Kidney glomerular epithelial cell (primary cell): ENCODE measurements at regions not wholly inside any gene's neighbourhood (a gene's known extent, or its start where the extent isn't known, plus 50 kb on each side); places are given as distances from the start of the nearest gene placed in this dataset.

Experiments used
- DNase-seq: peaks from one replicate; lab custom pipeline; 2025; lab: John Stamatoyannopoulos, UW

- no peak for DNase-seq
Observed at GRCh38 chr12:45669792-45670191, 59.7 kb upstream of the ARID2 start.

GRCh38 chr12:45670346-45671065, 59.0 kb upstream of the ARID2 start:
- DNase-seq, result no peak

GRCh38 chr12:45671254-45671653, 58.3 kb upstream of the ARID2 start:
- DNase-seq, result no peak

- no peak for DNase-seq
Observed at GRCh38 chr12:45674181-45674977, 55.1 kb upstream of the ARID2 start.

GRCh38 chr12:45675534-45675933, 54.0 kb upstream of the ARID2 start:
- no peak for DNase-seq
